Right cardiac atrium (tissue), 5 donors: ENCODE measurements at regions not wholly inside any gene's neighbourhood (a gene's known extent, or its start where the extent isn't known, plus 50 kb on each side); places are given as distances from the start of the nearest gene placed in this dataset.

Experiments
- ATAC-seq, 2 donors: fragments of 200-7000 bp; cut with Tn5 transposase; one replicate each; pipeline versions ENCODE4 v1.8.0 to v1.9.1; 2020; ENCODE audit warnings: moderate library complexity in 2 of 2, mild to moderate bottlenecking in 1 of 2
- DNase-seq, 3 donors: peaks; one replicate each; pipeline ENCODE4 v3.0.0-alpha.2; 2020
- H3K27ac ChIP-seq: one replicate; pipeline ENCODE4 v1.5.1; 2013; ENCODE audit warnings: mild to moderate bottlenecking, low read length, control low read depth, moderate library complexity
- H3K27me3 ChIP-seq: one replicate; pipeline ENCODE4 v1.6.1; 2013; ENCODE audit not compliant: control insufficient read depth, insufficient read depth
- H3K4me1 ChIP-seq: one replicate; pipeline ENCODE4 v1.6.1; 2013; ENCODE audit warnings: low read length; ENCODE audit not compliant: control insufficient read depth, insufficient read depth
- H3K4me3 ChIP-seq: one replicate; pipeline ENCODE4 v1.5.1; 2013; ENCODE audit warnings: low read length, control low read depth
- H3K9me3 ChIP-seq: one replicate; pipeline ENCODE4 v1.6.1; 2013; ENCODE audit warnings: low read length; ENCODE audit not compliant: control insufficient read depth
- WGBS: extraction: QIAGEN DNeasy Blood & Tissue Kit; methylation state at CpG from one replicate; pipeline ENCODE4 v1.1.7; 2013; 5-methylcytosine and 5-hydroxymethylcytosine counted together
- intact Hi-C, 4 donors: fragments of 100-400 bp; cut with DNase I; formaldehyde crosslinking; loops; one replicate each; pipeline versions ENCODE4 v1.11.0 to v1.14.0; 2022 to 2023
- donor health status: healthy with polysubstance abuse.
- donor health status: DM: no; HTN: yes; CAD: no.
- donor health status: DM: no; HTN: no; CAD: no.
- donor health status: DM: no; HTN: yes; CAD: no; lungs with severe emphysema.
- donor health status: DM: yes; HTN: yes; CAD: no.

GRCh38 chr7:114785496-114785895 lies 136.4 kb upstream of the MDFIC start:
- WGBS = 56% methylated on average over 3 of the region's 3 CpGs

GRCh38 chr7:114786455-114786854 lies 135.4 kb upstream of the MDFIC start:
- ATAC-seq = no peak
- 81% methylated on average over 7 of the region's 7 CpGs for WGBS

More at GRCh38 chr7:114785496-114785895, 136.4 kb upstream of the MDFIC start:
- intact Hi-C loops = no loop called here
- Histone ChIP-seq H3K4me3 (no peak overlapping the region), H3K27ac (no peak overlapping the region), H3K27me3 (no peaks in the 10 kb centered on the region), H3K9me3 (peaks cover 2% of the 10 kb centered on the region), H3K4me1 (no peaks in the 10 kb centered on the region)
- ATAC-seq (no peak), DNase-seq (no peak)

GRCh38 chr7:114787556-114787955 lies 134.3 kb upstream of the MDFIC start:
- ATAC-seq = no peak
- Histone ChIP-seq H3K27me3 (no peaks in the 10 kb centered on the region), H3K9me3 (peaks cover 2% of the 10 kb centered on the region), H3K4me3 (no peak overlapping the region), H3K27ac (no peak overlapping the region), H3K4me1 (no peaks in the 10 kb centered on the region)
- 49% methylated on average over 1 of the region's 1 CpG for WGBS
- no peak for DNase-seq
- intact Hi-C loops = no loop called here

More at GRCh38 chr7:114786455-114786854, 135.4 kb upstream of the MDFIC start:
- DNase-seq = no peak
- intact Hi-C loops = no loop called here
- Histone ChIP-seq H3K27ac (no peak overlapping the region), H3K4me3 (no peak overlapping the region), H3K27me3 (no peaks in the 10 kb centered on the region), H3K4me1 (no peaks in the 10 kb centered on the region), H3K9me3 (peaks cover 2% of the 10 kb centered on the region)

- no peak overlapping the region for H3K4me3 ChIP-seq
- intact Hi-C loops = no loop called here
- H3K9me3 ChIP-seq = peaks cover 2% of the 10 kb centered on the region
- ATAC-seq = no peak
- no peak overlapping the region for H3K27ac ChIP-seq
- WGBS = 87% methylated on average over 4 of the region's 4 CpGs
- no peaks in the 10 kb centered on the region for H3K4me1 ChIP-seq
- DNase-seq = no peak
- no peaks in the 10 kb centered on the region for H3K27me3 ChIP-seq
These were observed 133.2 kb upstream of the MDFIC start for GRCh38 chr7:114788706-114789105.

- intact Hi-C loops = no loop called here
- H3K27me3 ChIP-seq = no peaks in the 10 kb centered on the region
- H3K27ac ChIP-seq = no peak overlapping the region
- no peak for DNase-seq
- no peaks in the 10 kb centered on the region for H3K4me1 ChIP-seq
- H3K4me3 ChIP-seq = no peak overlapping the region
- WGBS = 37% methylated on average over 2 of the region's 2 CpGs
- no peak for ATAC-seq
- H3K9me3 ChIP-seq = peaks cover 2% of the 10 kb centered on the region
These were observed 132.7 kb upstream of the MDFIC start for GRCh38 chr7:114789161-114789560.

- Histone ChIP-seq H3K9me3 (peaks cover 2% of the 10 kb centered on the region), H3K4me1 (no peaks in the 10 kb centered on the region), H3K4me3 (no peak overlapping the region), H3K27me3 (no peaks in the 10 kb centered on the region), H3K27ac (no peak overlapping the region)
- DNase-seq (no peak), ATAC-seq (no peak)
- intact Hi-C loops = no loop called here
- 63% methylated on average over 3 of the region's 3 CpGs for WGBS
These were observed 132.0 kb upstream of the MDFIC start for GRCh38 chr7:114789871-114790311.

- ATAC-seq = no peak
- no peak overlapping the region for H3K27ac ChIP-seq
- peaks cover 2% of the 10 kb centered on the region for H3K9me3 ChIP-seq
- H3K4me3 ChIP-seq = no peak overlapping the region
- intact Hi-C loops = no loop called here
- no peaks in the 10 kb centered on the region for H3K4me1 ChIP-seq
- WGBS = 32% methylated on average over 1 of the region's 1 CpG
- no peak for DNase-seq
- H3K27me3 ChIP-seq = no peaks in the 10 kb centered on the region
These were observed 131.4 kb upstream of the MDFIC start for GRCh38 chr7:114790521-114790920.

GRCh38 chr7:114791771-114792170 lies 130.1 kb upstream of the MDFIC start:
- H3K27ac ChIP-seq = no peak overlapping the region
- intact Hi-C loops = no loop called here
- DNase-seq (no peak), ATAC-seq (no peak)
- H3K27me3 ChIP-seq = no peaks in the 10 kb centered on the region
- no peak overlapping the region for H3K4me3 ChIP-seq
- H3K9me3 ChIP-seq = peaks cover 2% of the 10 kb centered on the region
- H3K4me1 ChIP-seq = no peaks in the 10 kb centered on the region
- 71% methylated on average over 4 of the region's 4 CpGs for WGBS

GRCh38 chr7:114793155-114793845 lies 128.6 kb upstream of the MDFIC start:
- Histone ChIP-seq H3K27ac (no peak overlapping the region), H3K4me1 (no peaks in the 10 kb centered on the region), H3K4me3 (no peak overlapping the region), H3K9me3 (peaks cover 2% of the 10 kb centered on the region), H3K27me3 (no peaks in the 10 kb centered on the region)
- ATAC-seq = no peak
- no peak for DNase-seq
- intact Hi-C loops = no loop called here
- WGBS = 59% methylated on average over 5 of the region's 5 CpGs

- 66% methylated on average over 2 of the region's 2 CpGs for WGBS
- ATAC-seq (no peak), DNase-seq (no peak)
- intact Hi-C loops = no loop called here
- Histone ChIP-seq H3K9me3 (no peaks in the 10 kb centered on the region), H3K27me3 (no peaks in the 10 kb centered on the region), H3K4me3 (no peak overlapping the region), H3K4me1 (no peaks in the 10 kb centered on the region), H3K27ac (no peak overlapping the region)
These were observed 126.4 kb upstream of the MDFIC start for GRCh38 chr7:114795475-114795874.

GRCh38 chr7:114799628-114800028 lies 122.3 kb upstream of the MDFIC start:
- DNase-seq = no peak
- WGBS = 65% methylated on average over 4 of the region's 4 CpGs
- Histone ChIP-seq H3K27me3 (no peaks in the 10 kb centered on the region), H3K4me3 (no peak overlapping the region), H3K9me3 (no peaks in the 10 kb centered on the region), H3K27ac (no peak overlapping the region), H3K4me1 (no peaks in the 10 kb centered on the region)
- intact Hi-C loops = no loop called here
- no peak for ATAC-seq

- WGBS = 93% methylated on average over 4 of the region's 4 CpGs
- no peaks in the 10 kb centered on the region for H3K4me1 ChIP-seq
- H3K27me3 ChIP-seq = no peaks in the 10 kb centered on the region
- ATAC-seq (no peak), DNase-seq (no peak)
- no peaks in the 10 kb centered on the region for H3K9me3 ChIP-seq
- H3K4me3 ChIP-seq = no peak overlapping the region
- intact Hi-C loops = no loop called here
- no peak overlapping the region for H3K27ac ChIP-seq
These were observed 119.3 kb upstream of the MDFIC start for GRCh38 chr7:114802632-114803031.
